MCF 10A (cell line): ENCODE measurements at regions not wholly inside any gene's neighbourhood (a gene's known extent, or its start where the extent isn't known, plus 50 kb on each side); places are given as distances from the start of the nearest gene placed in this dataset.

Experiments
- BruUV-seq: library from RNA; stranded (reverse); fragments of 400-500 nt; replicated peaks from 2 replicates; lab custom pipeline; 2021; lab: Mats Ljungman, UMichigan
- CTCF ChIA-PET: fragments of 300-600 bp; sonication (Branson Sonifier 250); formaldehyde crosslinking; extraction: SDS; loops from one replicate; lab custom pipeline; 2021; ENCODE audit warnings: antibody characterized with exemption, inconsistent platforms; lab: Yijun Ruan, JAX
- POLR2A ChIA-PET: fragments of 300-600, 350-650 bp; sonication (Branson Sonifier 250); formaldehyde crosslinking; extraction: SDS; loops from one replicate; lab custom pipeline; 2020; ENCODE audit warnings: antibody characterized with exemption, inconsistent platforms; lab: Yijun Ruan, JAX
- DNase-seq: peaks from one replicate; pipeline ENCODE4 v3.0.0-alpha.2; 2018; ENCODE audit not compliant: unreplicated experiment
- H3K27ac Mint-ChIP-seq: one replicate; pipeline ENCODE4 v1.8.0; 2022; ENCODE audit warnings: mild to moderate bottlenecking, low read depth, mixed read lengths; ENCODE audit not compliant: unreplicated experiment
- H3K27me3 Mint-ChIP-seq: one replicate; pipeline ENCODE4 v1.8.0; 2022; ENCODE audit warnings: mixed read lengths; ENCODE audit not compliant: insufficient read depth, unreplicated experiment
- H3K36me3 Mint-ChIP-seq: one replicate; pipeline ENCODE4 v1.8.0; 2022; ENCODE audit warnings: mild to moderate bottlenecking, moderate library complexity, mixed read lengths; ENCODE audit not compliant: insufficient read depth, unreplicated experiment
- H3K4me1 Mint-ChIP-seq: one replicate; pipeline ENCODE4 v1.8.0; 2022; ENCODE audit warnings: mixed read lengths; ENCODE audit not compliant: insufficient read depth, unreplicated experiment
- H3K4me3 Mint-ChIP-seq: one replicate; pipeline ENCODE4 v1.8.0; 2022; ENCODE audit warnings: mild to moderate bottlenecking, moderate library complexity, mixed read lengths; ENCODE audit not compliant: unreplicated experiment
- H3K9me3 Mint-ChIP-seq: one replicate; pipeline ENCODE4 v1.8.0; 2022; ENCODE audit warnings: mixed read lengths; ENCODE audit not compliant: unreplicated experiment
- intact Hi-C: fragments of 100-400 bp; cut with micrococcal nuclease; formaldehyde crosslinking; loops from 2 replicates; pipeline ENCODE4 v1.14.1; 2022
- TF ChIP-seq, protein P1 (sequence below): fragments of 200-600 bp; IDR thresholded peaks from one replicate; pipeline ENCODE4 v1.8.0; 2022; ENCODE audit warnings: antibody characterized with exemption, mild to moderate bottlenecking; ENCODE audit not compliant: unreplicated experiment

DNA sequence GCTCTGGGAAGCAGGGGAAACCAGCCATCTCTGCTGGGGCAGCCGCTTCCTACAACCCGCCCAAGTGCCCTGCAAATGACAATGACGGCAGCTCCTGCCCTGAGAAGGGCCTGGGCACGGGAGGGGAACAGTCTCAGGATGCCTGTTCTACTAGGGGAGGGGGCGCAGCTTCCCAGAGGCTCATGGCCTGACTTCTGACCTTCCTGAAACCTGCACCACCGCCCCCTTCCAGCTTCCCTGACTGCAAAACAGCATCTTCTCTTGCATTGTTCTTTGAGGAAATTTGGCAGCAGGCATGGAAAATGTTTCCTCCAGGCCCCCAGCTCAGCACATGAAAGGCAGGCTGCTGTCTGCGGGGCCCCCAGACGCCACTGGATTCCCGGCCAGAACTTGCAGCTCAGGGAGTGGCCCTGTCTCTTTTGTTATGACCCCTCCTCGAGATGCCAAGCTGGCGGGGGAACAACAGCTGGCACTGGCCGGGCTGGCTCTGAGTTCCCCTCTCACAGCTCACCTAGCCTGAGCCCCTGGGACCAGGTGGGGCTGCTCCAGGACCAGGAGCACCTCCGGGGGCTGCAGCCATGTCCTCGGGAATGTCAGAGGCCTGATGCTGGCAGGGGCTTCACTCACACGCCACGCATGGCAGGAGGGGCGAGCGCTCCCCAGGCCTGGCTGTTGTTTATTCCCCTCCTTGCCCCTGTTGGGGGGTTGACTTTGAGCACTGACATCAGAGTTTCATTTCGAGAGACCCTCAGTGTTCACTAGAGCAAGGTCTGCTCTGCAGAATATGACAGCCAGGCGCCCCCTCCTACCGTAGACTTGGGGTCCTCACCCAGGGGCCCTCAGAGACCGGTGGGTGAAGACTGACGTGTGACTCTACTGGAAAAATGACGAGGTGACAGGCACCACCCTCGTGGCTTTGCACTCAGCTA, 62.7 kb downstream of the CALML3 start:
- Mint-ChIP-seq H3K4me1 (peaks cover 51% of the 10 kb centered on the region), H3K4me3 (no peak overlapping the region), H3K27ac (peak overlapping the region; percentile 12), H3K27me3 (no peaks in the 10 kb centered on the region), H3K9me3 (no peaks in the 10 kb centered on the region), H3K36me3 (no peaks in the 10 kb centered on the region)
- no TSS peak for BruUV-seq
- DNase-seq, result no peak
- ChIA-PET POLR2A (interaction anchor here (1.1 to 5.3 kb wide), 4 partner anchors 9 to 39 kb away, joined by 3 to 88 read pairs (median 43); no protein-coding TSS in a partner anchor), CTCF (interaction anchor here (0.6 to 1.2 kb wide), 2 partner anchors 9 to 108 kb away, joined by 3 read pairs; no protein-coding TSS in a partner anchor)
- intact Hi-C loops, result no loop called here
- TF ChIP-seq, protein P1, sequence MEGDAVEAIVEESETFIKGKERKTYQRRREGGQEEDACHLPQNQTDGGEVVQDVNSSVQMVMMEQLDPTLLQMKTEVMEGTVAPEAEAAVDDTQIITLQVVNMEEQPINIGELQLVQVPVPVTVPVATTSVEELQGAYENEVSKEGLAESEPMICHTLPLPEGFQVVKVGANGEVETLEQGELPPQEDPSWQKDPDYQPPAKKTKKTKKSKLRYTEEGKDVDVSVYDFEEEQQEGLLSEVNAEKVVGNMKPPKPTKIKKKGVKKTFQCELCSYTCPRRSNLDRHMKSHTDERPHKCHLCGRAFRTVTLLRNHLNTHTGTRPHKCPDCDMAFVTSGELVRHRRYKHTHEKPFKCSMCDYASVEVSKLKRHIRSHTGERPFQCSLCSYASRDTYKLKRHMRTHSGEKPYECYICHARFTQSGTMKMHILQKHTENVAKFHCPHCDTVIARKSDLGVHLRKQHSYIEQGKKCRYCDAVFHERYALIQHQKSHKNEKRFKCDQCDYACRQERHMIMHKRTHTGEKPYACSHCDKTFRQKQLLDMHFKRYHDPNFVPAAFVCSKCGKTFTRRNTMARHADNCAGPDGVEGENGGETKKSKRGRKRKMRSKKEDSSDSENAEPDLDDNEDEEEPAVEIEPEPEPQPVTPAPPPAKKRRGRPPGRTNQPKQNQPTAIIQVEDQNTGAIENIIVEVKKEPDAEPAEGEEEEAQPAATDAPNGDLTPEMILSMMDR, result no peak

- Mint-ChIP-seq H3K36me3 (no peaks in the 10 kb centered on the region), H3K9me3 (no peaks in the 10 kb centered on the region), H3K27ac (no peak overlapping the region), H3K27me3 (no peaks in the 10 kb centered on the region), H3K4me3 (no peak overlapping the region), H3K4me1 (peaks cover 50% of the 10 kb centered on the region)
- no TSS peak for BruUV-seq
- TF ChIP-seq, protein P1, result no peak
- ChIA-PET POLR2A (no interaction called here), CTCF (no interaction called here)
- DNase-seq, result no peak
- intact Hi-C loops, result no loop called here
These were observed 63.3 kb downstream of the CALML3 start for GRCh38 chr10:5588080-5588453.

DNA sequence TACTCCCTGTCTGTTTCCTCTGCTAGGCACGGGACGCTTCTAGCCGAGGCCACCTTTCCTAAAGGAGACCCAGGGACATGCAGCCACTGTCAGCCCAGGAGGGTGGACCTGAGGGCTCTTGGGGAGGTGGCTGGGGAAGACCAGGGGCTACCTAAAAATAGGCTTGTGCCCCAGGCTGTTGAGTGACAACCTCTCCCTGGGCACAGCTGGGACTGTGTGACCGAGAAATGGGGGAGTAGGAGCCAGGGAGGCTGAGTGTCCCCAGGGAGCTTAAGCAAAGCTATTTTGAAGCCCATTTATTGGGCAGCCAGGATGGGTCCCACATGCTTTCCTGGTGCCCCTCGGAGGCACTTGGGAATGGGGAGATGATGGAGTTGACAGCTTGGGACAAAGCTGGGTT, 63.8 kb downstream of the CALML3 start:
- Mint-ChIP-seq H3K4me3 (no peak overlapping the region), H3K9me3 (no peaks in the 10 kb centered on the region), H3K27ac (no peak overlapping the region), H3K27me3 (no peaks in the 10 kb centered on the region), H3K4me1 (peaks cover 45% of the 10 kb centered on the region), H3K36me3 (no peaks in the 10 kb centered on the region)
- no peak for DNase-seq
- no TSS peak for BruUV-seq
- intact Hi-C loops, result no loop called here
- ChIA-PET CTCF (interaction anchor here (1.1 kb wide), 1 partner anchor 34 kb away, joined by 6 read pairs; no protein-coding TSS in a partner anchor), POLR2A (no interaction called here)
- TF ChIP-seq, protein P1, result no peak
